Left lung (tissue), 4 donors: ENCODE measurements at regions not wholly inside any gene's neighbourhood (a gene's known extent, or its start where the extent isn't known, plus 50 kb on each side); places are given as distances from the start of the nearest gene placed in this dataset.
A peak's percentile ranks its signal among the peaks of the same experiment; 100 is the strongest.

Source experiments
- ATAC-seq: fragments of 200-7000 bp; cut with Tn5 transposase; one replicate; pipeline ENCODE4 v1.9.1; 2020; ENCODE audit warnings: moderate library complexity
- DNase-seq, 4 donors: peaks; one replicate each; pipeline ENCODE4 v3.0.0-alpha.2; 2013 to 2020
- H3K27ac ChIP-seq, 2 donors: fragments of 200-600 bp; sonication (generic) in 1 of 2; one replicate each; pipeline versions ENCODE4 v1.5.0 to v1.8.0; 2020 to 2021
- H3K27me3 ChIP-seq, 2 donors: fragments of 200-600 bp; sonication (generic) in 1 of 2; one replicate each; pipeline versions ENCODE4 v1.5.0 to v1.8.0; 2020 to 2021
- H3K36me3 ChIP-seq, 2 donors: fragments of 200-600 bp; sonication (generic) in 1 of 2; one replicate each; pipeline versions ENCODE4 v1.5.0 to v1.8.0; 2020 to 2021
- H3K4me1 ChIP-seq, 2 donors: fragments of 200-600 bp; one replicate each; pipeline ENCODE4 v1.8.0; 2021
- H3K4me3 ChIP-seq, 2 donors: fragments of 200-600 bp; sonication (generic) in 1 of 2; one replicate each; pipeline versions ENCODE4 v1.5.0 to v1.8.0; 2020 to 2021; ENCODE audit warnings: mild to moderate bottlenecking in 1 of 2
- H3K9me3 ChIP-seq, 2 donors: fragments of 200-600 bp; sonication (generic) in 1 of 2; one replicate each; pipeline versions ENCODE4 v1.5.0 to v1.8.0; 2020 to 2021
- intact Hi-C, 2 donors: fragments of 100-400 bp; cut with DNase I; formaldehyde crosslinking; loops; one replicate each; pipeline versions ENCODE4 v1.11.2 to v1.14.2; 2022
- TF ChIP-seq, protein P1 (sequence below), 2 donors: fragments of 200-600 bp; sonication (generic) in 1 of 2; IDR thresholded peaks; one replicate each; pipeline versions ENCODE4 v1.5.0 to v1.8.0; 2021; ENCODE audit warnings: antibody characterized with exemption in 2 of 2
- donor health status: DM: no; HTN: yes; CAD: no.
- donor health status: DM: no; HTN: no; CAD: no.

GRCh38 chr2:215884451-215885087, 128.8 kb downstream of the MREG start:
- DNase-seq: no peak
- Histone ChIP-seq H3K4me3 (no peak overlapping the region), H3K27ac (peak overlapping the region in 1 of 2 donors; percentile 43), H3K36me3 (no peaks in the 10 kb centered on the region), H3K9me3 (no peaks in the 10 kb centered on the region), H3K27me3 (no peaks in the 10 kb centered on the region), H3K4me1 (no peaks in the 10 kb centered on the region)
- TF ChIP-seq, protein P1, sequence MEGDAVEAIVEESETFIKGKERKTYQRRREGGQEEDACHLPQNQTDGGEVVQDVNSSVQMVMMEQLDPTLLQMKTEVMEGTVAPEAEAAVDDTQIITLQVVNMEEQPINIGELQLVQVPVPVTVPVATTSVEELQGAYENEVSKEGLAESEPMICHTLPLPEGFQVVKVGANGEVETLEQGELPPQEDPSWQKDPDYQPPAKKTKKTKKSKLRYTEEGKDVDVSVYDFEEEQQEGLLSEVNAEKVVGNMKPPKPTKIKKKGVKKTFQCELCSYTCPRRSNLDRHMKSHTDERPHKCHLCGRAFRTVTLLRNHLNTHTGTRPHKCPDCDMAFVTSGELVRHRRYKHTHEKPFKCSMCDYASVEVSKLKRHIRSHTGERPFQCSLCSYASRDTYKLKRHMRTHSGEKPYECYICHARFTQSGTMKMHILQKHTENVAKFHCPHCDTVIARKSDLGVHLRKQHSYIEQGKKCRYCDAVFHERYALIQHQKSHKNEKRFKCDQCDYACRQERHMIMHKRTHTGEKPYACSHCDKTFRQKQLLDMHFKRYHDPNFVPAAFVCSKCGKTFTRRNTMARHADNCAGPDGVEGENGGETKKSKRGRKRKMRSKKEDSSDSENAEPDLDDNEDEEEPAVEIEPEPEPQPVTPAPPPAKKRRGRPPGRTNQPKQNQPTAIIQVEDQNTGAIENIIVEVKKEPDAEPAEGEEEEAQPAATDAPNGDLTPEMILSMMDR (IDR thresholded peaks at IDR 0.05): no peak
- no peak for ATAC-seq
- intact Hi-C loops: no loop called here

GRCh38 chr2:215883799-215884198, 129.6 kb downstream of the MREG start:
- Histone ChIP-seq H3K4me1 (no peaks in the 10 kb centered on the region), H3K4me3 (no peak overlapping the region), H3K27ac (no peak overlapping the region), H3K27me3 (no peaks in the 10 kb centered on the region), H3K9me3 (no peaks in the 10 kb centered on the region), H3K36me3 (no peaks in the 10 kb centered on the region)
- intact Hi-C loops: no loop called here
- no peak for ATAC-seq
- TF ChIP-seq, protein P1 (IDR thresholded peaks at IDR 0.05): no peak
- no peak for DNase-seq

- no peaks in the 10 kb centered on the region for H3K4me1 ChIP-seq
- TF ChIP-seq, protein P1 (IDR thresholded peaks at IDR 0.05): no peak
- no peaks in the 10 kb centered on the region for H3K27me3 ChIP-seq
- DNase-seq: no peak
- H3K27ac ChIP-seq: no peak overlapping the region
- H3K9me3 ChIP-seq: no peaks in the 10 kb centered on the region
- ATAC-seq: no peak
- no peaks in the 10 kb centered on the region for H3K36me3 ChIP-seq
- intact Hi-C loops: no loop called here
- no peak overlapping the region for H3K4me3 ChIP-seq
Observed at GRCh38 chr2:215882689-215883088, 130.7 kb downstream of the MREG start.

DNA sequence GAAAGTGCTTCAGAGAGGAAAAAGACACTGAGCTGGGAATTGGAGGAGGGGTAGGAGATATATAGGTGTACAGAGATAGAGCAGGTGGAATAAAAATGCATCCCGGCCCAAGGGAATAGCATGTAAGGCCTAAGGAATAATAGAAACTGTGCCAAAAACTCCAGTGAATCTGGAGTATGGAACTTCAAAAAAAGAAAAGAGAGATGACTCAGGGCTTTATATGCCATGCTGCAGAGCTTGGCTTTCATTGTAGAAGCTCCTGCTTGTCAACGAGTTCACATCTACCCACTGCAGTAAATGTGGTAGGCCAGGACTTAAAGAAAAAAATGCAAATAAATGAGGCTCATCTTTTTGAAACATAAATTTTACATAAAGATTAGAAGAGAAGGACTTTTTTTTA, 131.8 kb downstream of the MREG start:
- no peak overlapping the region for H3K27ac ChIP-seq
- peaks cover 0 to 2% of the 10 kb centered on the region in 2 donors for H3K9me3 ChIP-seq
- no peaks in the 10 kb centered on the region for H3K27me3 ChIP-seq
- no peaks in the 10 kb centered on the region for H3K36me3 ChIP-seq
- TF ChIP-seq, protein P1 (IDR thresholded peaks at IDR 0.05): no peak
- DNase-seq (no peak), ATAC-seq (no peak)
- no peak overlapping the region for H3K4me3 ChIP-seq
- no peaks in the 10 kb centered on the region for H3K4me1 ChIP-seq
- intact Hi-C loops: no loop called here

GRCh38 chr2:215880970-215881369, 132.4 kb downstream of the MREG start:
- TF ChIP-seq, protein P1 (IDR thresholded peaks at IDR 0.05): no peak
- no peaks in the 10 kb centered on the region for H3K27me3 ChIP-seq
- no peak for ATAC-seq
- H3K36me3 ChIP-seq: no peaks in the 10 kb centered on the region
- H3K9me3 ChIP-seq: peaks cover 0 to 2% of the 10 kb centered on the region in 2 donors
- intact Hi-C loops: no loop called here
- DNase-seq: no peak
- no peak overlapping the region for H3K27ac ChIP-seq
- H3K4me1 ChIP-seq: no peaks in the 10 kb centered on the region
- H3K4me3 ChIP-seq: no peak overlapping the region
